Lower leg skin (tissue), 3 donors: ENCODE measurements at regions not wholly inside any gene's neighbourhood (a gene's known extent, or its start where the extent isn't known, plus 50 kb on each side); places are given as distances from the start of the nearest gene placed in this dataset.

Experiments used
- POLR2A ChIP-seq, 2 donors: fragments of 450-650 bp; IDR thresholded peaks; one replicate each; pipeline ENCODE4 v1.6.1; 2016 to 2017; ENCODE audit warnings: antibody characterized with exemption in 2 of 2, mild to moderate bottlenecking in 1 of 2, moderate library complexity in 1 of 2
- TF ChIP-seq, protein P1 (sequence below), 3 donors: fragments of 450-650 bp; IDR thresholded peaks; one replicate each; pipeline ENCODE4 v1.5.1; 2016; ENCODE audit warnings: antibody characterized with exemption in 3 of 3, mild to moderate bottlenecking in 3 of 3, moderate library complexity in 2 of 3

DNA sequence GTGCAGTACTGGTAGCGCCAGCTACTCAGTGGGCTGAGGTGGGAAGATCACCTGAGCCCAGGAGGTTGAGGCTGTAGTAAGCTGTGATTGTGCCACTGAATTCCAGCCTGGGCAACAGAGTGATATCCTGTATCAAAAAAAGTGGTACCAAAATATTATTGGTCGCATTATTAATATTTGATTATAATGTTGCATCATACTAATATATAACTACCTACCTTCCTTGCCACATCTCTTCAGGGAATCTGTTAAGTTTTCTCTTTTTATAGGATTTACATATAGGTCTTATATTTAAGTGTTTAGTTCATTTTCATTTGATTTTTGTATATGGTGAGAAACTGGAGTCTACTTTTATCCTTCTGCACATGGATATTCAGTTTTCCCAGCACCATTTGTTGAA lies 66.3 kb upstream of the PHACTR3 start:
- TF ChIP-seq, protein P1, sequence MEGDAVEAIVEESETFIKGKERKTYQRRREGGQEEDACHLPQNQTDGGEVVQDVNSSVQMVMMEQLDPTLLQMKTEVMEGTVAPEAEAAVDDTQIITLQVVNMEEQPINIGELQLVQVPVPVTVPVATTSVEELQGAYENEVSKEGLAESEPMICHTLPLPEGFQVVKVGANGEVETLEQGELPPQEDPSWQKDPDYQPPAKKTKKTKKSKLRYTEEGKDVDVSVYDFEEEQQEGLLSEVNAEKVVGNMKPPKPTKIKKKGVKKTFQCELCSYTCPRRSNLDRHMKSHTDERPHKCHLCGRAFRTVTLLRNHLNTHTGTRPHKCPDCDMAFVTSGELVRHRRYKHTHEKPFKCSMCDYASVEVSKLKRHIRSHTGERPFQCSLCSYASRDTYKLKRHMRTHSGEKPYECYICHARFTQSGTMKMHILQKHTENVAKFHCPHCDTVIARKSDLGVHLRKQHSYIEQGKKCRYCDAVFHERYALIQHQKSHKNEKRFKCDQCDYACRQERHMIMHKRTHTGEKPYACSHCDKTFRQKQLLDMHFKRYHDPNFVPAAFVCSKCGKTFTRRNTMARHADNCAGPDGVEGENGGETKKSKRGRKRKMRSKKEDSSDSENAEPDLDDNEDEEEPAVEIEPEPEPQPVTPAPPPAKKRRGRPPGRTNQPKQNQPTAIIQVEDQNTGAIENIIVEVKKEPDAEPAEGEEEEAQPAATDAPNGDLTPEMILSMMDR (IDR thresholded peaks at IDR 0.05), result no peak
- TF ChIP-seq POLR2A (IDR thresholded peaks at IDR 0.05), result no peak
